C4-2B (cell line): ENCODE measurements at regions not wholly inside any gene's neighbourhood (a gene's known extent, or its start where the extent isn't known, plus 50 kb on each side); places are given as distances from the start of the nearest gene placed in this dataset.

ENCODE experiments used
- CTCF ChIP-seq: fragments of 450-650 bp; conservative IDR thresholded peaks from 2 replicates; pipeline ENCODE4 v1.5.1; 2017; ENCODE audit warnings: mild to moderate bottlenecking
- ZFX ChIP-seq: fragments of 450-650 bp; IDR thresholded peaks from 2 replicates; pipeline ENCODE4 v1.6.1; 2017

- no peak for TF ChIP-seq CTCF
- TF ChIP-seq ZFX = no peak
Measured at GRCh38 chr16:54421220-54421619, 134.6 kb upstream of the IRX3 start.
